OCI-LY3 (cell line): ENCODE measurements at regions not wholly inside any gene's neighbourhood (a gene's known extent, or its start where the extent isn't known, plus 50 kb on each side); places are given as distances from the start of the nearest gene placed in this dataset.

ENCODE experiments used
- H2AFZ ChIP-seq: fragments of 200-600, 300-600 bp; shearing (Covaris generic); 2 replicates; pipeline ENCODE4 v1.6.0; 2014; ENCODE audit warnings: antibody characterized with exemption, low read depth, low read length
- H3K27ac ChIP-seq: fragments of 200-600, 300-600 bp; sonication (generic); 2 replicates; pipeline ENCODE4 v1.5.1; 2014; ENCODE audit warnings: mild to moderate bottlenecking, low read length, moderate library complexity, mixed read lengths
- H3K27me3 ChIP-seq: fragments of 200-600, 300-600 bp; sonication (generic); 2 replicates; pipeline ENCODE4 v1.6.1; 2014; ENCODE audit warnings: low read depth, low read length, mixed read lengths
- H3K36me3 ChIP-seq: fragments of 200-600, 300-600 bp; sonication (generic); replicated peaks from 2 replicates; pipeline ENCODE3; 2014; ENCODE audit warnings: low read depth, low read length, mixed read lengths
- H3K4me1 ChIP-seq: fragments of 300-600, 200-600 bp; sonication (generic); 2 replicates; pipeline ENCODE4 v1.6.1; 2014; ENCODE audit warnings: low read length, mixed read lengths
- H3K4me2 ChIP-seq: fragments of 200-600, 300-600 bp; sonication (generic); 2 replicates; pipeline ENCODE4 v1.6.1; 2014; ENCODE audit warnings: low read length, mixed read lengths
- H3K4me3 ChIP-seq: fragments of 300-600, 200-600 bp; sonication (generic); 2 replicates; pipeline ENCODE4 v1.5.1; 2014; ENCODE audit warnings: antibody characterized with exemption, mild to moderate bottlenecking, low read length, moderate library complexity
- H3K79me2 ChIP-seq: fragments of 300-600, 200-600 bp; shearing (Covaris generic); 2 replicates; pipeline ENCODE4 v1.6.1; 2014; ENCODE audit warnings: mild to moderate bottlenecking, low read length, mixed read lengths
- H3K9ac ChIP-seq: fragments of 300-600, 200-600 bp; shearing (Covaris generic); 2 replicates; pipeline ENCODE4 v1.6.0; 2014; ENCODE audit warnings: mild to moderate bottlenecking, low read length, moderate library complexity
- H3K9me3 ChIP-seq: fragments of 200-600, 300-600 bp; shearing (Covaris generic); 2 replicates; pipeline ENCODE4 v1.6.1; 2014; ENCODE audit warnings: low read length, mixed read lengths; ENCODE audit not compliant: insufficient read depth
- H4K20me1 ChIP-seq: fragments of 200-600, 300-600 bp; sonication (generic); 2 replicates; pipeline ENCODE4 v1.6.1; 2016; ENCODE audit warnings: low read length, mixed read lengths; ENCODE audit not compliant: insufficient read depth
- EZH2phosphoT487 ChIP-seq: fragments of 200-600 bp; shearing (Covaris generic); IDR thresholded peaks from 2 replicates; pipeline ENCODE4 v1.6.1; 2018; ENCODE audit warnings: antibody characterized with exemption, mixed run types, low read depth
- TF ChIP-seq, protein P1 (sequence below): fragments of 200-600, 300-600 bp; sonication (generic); IDR thresholded peaks from 2 replicates; pipeline ENCODE4 v1.5.1; 2014; ENCODE audit warnings: antibody characterized with exemption, low read length, low read depth

GRCh38 chr10:131638049-131638879 is 262.5 kb upstream of the PPP2R2D start:
- H3K9ac ChIP-seq, result no peak overlapping the region
- H3K36me3 ChIP-seq, result no peaks in the 10 kb centered on the region
- H3K4me2 ChIP-seq, result no peak overlapping the region
- no peaks in the 10 kb centered on the region for H3K27me3 ChIP-seq
- no peak for TF ChIP-seq EZH2phosphoT487
- TF ChIP-seq, protein P1, sequence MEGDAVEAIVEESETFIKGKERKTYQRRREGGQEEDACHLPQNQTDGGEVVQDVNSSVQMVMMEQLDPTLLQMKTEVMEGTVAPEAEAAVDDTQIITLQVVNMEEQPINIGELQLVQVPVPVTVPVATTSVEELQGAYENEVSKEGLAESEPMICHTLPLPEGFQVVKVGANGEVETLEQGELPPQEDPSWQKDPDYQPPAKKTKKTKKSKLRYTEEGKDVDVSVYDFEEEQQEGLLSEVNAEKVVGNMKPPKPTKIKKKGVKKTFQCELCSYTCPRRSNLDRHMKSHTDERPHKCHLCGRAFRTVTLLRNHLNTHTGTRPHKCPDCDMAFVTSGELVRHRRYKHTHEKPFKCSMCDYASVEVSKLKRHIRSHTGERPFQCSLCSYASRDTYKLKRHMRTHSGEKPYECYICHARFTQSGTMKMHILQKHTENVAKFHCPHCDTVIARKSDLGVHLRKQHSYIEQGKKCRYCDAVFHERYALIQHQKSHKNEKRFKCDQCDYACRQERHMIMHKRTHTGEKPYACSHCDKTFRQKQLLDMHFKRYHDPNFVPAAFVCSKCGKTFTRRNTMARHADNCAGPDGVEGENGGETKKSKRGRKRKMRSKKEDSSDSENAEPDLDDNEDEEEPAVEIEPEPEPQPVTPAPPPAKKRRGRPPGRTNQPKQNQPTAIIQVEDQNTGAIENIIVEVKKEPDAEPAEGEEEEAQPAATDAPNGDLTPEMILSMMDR, result no peak
- no peak overlapping the region for H3K4me3 ChIP-seq
- peaks cover 10% of the 10 kb centered on the region; the same call in 1 of the 2 replicates for H3K4me1 ChIP-seq
- no peaks in the 10 kb centered on the region for H3K9me3 ChIP-seq
- no peak overlapping the region for H2AFZ ChIP-seq
- no peak overlapping the region for H3K27ac ChIP-seq
- H3K79me2 ChIP-seq, result no peaks in the 10 kb centered on the region
- H4K20me1 ChIP-seq, result no peaks in the 10 kb centered on the region

DNA sequence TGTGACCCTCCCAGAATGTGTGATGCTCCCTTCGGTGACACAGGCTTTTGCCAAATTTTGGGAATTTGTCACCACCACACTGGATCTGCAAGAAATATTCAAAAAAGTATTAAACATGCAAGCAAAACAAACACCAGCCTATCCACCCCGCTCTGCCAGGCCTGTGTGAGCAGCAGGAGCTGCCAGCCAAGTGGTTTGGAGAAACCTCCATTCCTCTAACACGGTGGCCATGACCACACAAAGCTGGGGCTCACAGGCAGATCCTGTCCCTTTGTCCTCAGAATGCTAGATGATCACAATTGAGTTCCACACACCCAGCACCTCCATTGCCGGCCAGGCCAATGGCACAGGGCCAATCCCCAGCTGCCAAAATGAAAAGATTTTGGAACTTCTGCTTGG is 261.9 kb upstream of the PPP2R2D start:
- H3K27ac ChIP-seq, result no peak overlapping the region
- no peaks in the 10 kb centered on the region for H3K79me2 ChIP-seq
- TF ChIP-seq, protein P1, result no peak
- TF ChIP-seq EZH2phosphoT487, result no peak
- H3K27me3 ChIP-seq, result no peaks in the 10 kb centered on the region
- H3K4me2 ChIP-seq, result no peak overlapping the region
- H2AFZ ChIP-seq, result no peak overlapping the region
- peaks cover 10% of the 10 kb centered on the region; the same call in 1 of the 2 replicates for H3K4me1 ChIP-seq
- H3K9ac ChIP-seq, result no peak overlapping the region
- no peak overlapping the region for H3K4me3 ChIP-seq
- no peaks in the 10 kb centered on the region for H3K9me3 ChIP-seq
- H3K36me3 ChIP-seq, result no peaks in the 10 kb centered on the region
- H4K20me1 ChIP-seq, result no peaks in the 10 kb centered on the region

- Histone ChIP-seq H3K79me2 (no peaks in the 10 kb centered on the region), H4K20me1 (no peaks in the 10 kb centered on the region), H3K9me3 (no peaks in the 10 kb centered on the region), H3K9ac (no peak overlapping the region), H3K27ac (no peak overlapping the region), H2AFZ (no peak overlapping the region), H3K4me3 (no peak overlapping the region), H3K4me2 (no peak overlapping the region), H3K4me1 (peaks cover 10% of the 10 kb centered on the region; the same call in 1 of the 2 replicates), H3K36me3 (no peaks in the 10 kb centered on the region), H3K27me3 (no peaks in the 10 kb centered on the region)
- TF ChIP-seq, protein P1, result no peak
- no peak for TF ChIP-seq EZH2phosphoT487
Observed at GRCh38 chr10:131640045-131640644, 260.7 kb upstream of the PPP2R2D start.

DNA sequence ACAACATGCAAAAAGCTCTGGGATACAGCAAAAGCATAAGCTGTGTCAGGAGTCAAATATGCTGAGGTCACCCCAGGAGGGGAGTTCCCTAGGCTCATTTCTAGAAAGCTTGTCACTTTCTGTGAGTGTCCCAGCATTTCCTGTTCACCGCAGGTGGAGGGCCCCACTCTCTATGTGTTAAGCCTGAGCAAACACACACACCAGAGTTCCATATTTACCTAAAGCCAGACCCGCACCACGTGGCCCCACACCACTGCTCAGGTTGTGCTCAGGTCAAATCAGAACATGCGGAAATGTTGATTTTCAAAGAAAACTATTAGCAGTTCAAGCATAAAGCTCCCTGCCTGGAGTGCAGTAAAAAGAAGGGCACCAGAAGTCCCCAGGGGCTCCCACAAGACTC is 259.6 kb upstream of the PPP2R2D start:
- no peak overlapping the region for H3K4me2 ChIP-seq
- TF ChIP-seq, protein P1, result no peak
- TF ChIP-seq EZH2phosphoT487, result no peak
- H3K9me3 ChIP-seq, result no peaks in the 10 kb centered on the region
- H3K27ac ChIP-seq, result no peak overlapping the region
- no peaks in the 10 kb centered on the region for H3K36me3 ChIP-seq
- no peaks in the 10 kb centered on the region for H3K79me2 ChIP-seq
- H3K4me1 ChIP-seq, result peaks cover 10% of the 10 kb centered on the region; the same call in 1 of the 2 replicates
- H4K20me1 ChIP-seq, result no peaks in the 10 kb centered on the region
- H2AFZ ChIP-seq, result no peak overlapping the region
- H3K9ac ChIP-seq, result no peak overlapping the region
- H3K27me3 ChIP-seq, result no peaks in the 10 kb centered on the region
- no peak overlapping the region for H3K4me3 ChIP-seq
